GM23338 (cell line): ENCODE measurements at regions not wholly inside any gene's neighbourhood (a gene's known extent, or its start where the extent isn't known, plus 50 kb on each side); places are given as distances from the start of the nearest gene placed in this dataset.

Experiments used
- ATAC-seq: fragments of 200-7000 bp; cut with Tn5 transposase; 3 replicates; pipeline ENCODE4 v1.9.1; 2020
- DNase-seq: peaks from one replicate; pipeline ENCODE4 v3.0.0-alpha.2; 2015; ENCODE audit warnings: low spot score
- H2AFZ ChIP-seq: fragments of 200-600 bp; sonication (generic); 2 replicates; pipeline ENCODE4 v1.8.0; 2016; ENCODE audit warnings: antibody characterized with exemption, mild to moderate bottlenecking, moderate library complexity
- H3F3A ChIP-seq: fragments of 200-600 bp; sonication (generic); replicated peaks from 2 replicates; pipeline ENCODE4 v1.8.0; 2017; ENCODE audit warnings: antibody characterized with exemption, mixed run types, low read depth
- H3K27ac ChIP-seq: fragments of 200-600 bp; sonication (generic); 2 replicates; pipeline ENCODE4 v1.6.1; 2016; ENCODE audit warnings: low read depth
- H3K27me3 ChIP-seq: fragments of 200-600 bp; sonication (generic); 2 replicates; pipeline ENCODE4 v1.8.0; 2016; ENCODE audit warnings: mild to moderate bottlenecking, mixed run types, moderate library complexity; ENCODE audit not compliant: insufficient read depth
- H3K36me3 ChIP-seq: fragments of 200-600 bp; sonication (generic); 2 replicates; pipeline ENCODE4 v1.8.0; 2016; ENCODE audit warnings: mild to moderate bottlenecking; ENCODE audit not compliant: insufficient read depth
- H3K4me1 ChIP-seq: fragments of 200-600 bp; sonication (generic); 2 replicates; pipeline ENCODE4 v1.8.0; 2016; ENCODE audit warnings: mild to moderate bottlenecking, moderate library complexity; ENCODE audit not compliant: insufficient read depth
- H3K4me2 ChIP-seq: fragments of 200-600 bp; sonication (generic); 2 replicates; pipeline ENCODE4 v1.7.1; 2017; ENCODE audit warnings: mixed run types
- H3K4me3 ChIP-seq: fragments of 200-600 bp; sonication (generic); 2 replicates; pipeline ENCODE4 v1.6.1; 2016; ENCODE audit warnings: mixed run types
- H3K79me2 ChIP-seq: fragments of 200-600 bp; sonication (generic); replicated peaks from 2 replicates; pipeline ENCODE4 v1.8.0; 2017; ENCODE audit warnings: mild to moderate bottlenecking; ENCODE audit not compliant: insufficient read depth
- H3K9me2 ChIP-seq: fragments of 200-600 bp; sonication (generic); 2 replicates; pipeline ENCODE4 v1.8.0; 2017; ENCODE audit not compliant: insufficient read depth
- H4K20me1 ChIP-seq: fragments of 200-600 bp; sonication (generic); replicated peaks from 2 replicates; pipeline ENCODE4 v1.8.0; 2017; ENCODE audit warnings: mild to moderate bottlenecking; ENCODE audit not compliant: insufficient read depth
- H3K27ac Mint-ChIP-seq: 2 replicates; pipeline ENCODE4 v1.8.0; 2020; ENCODE audit warnings: inconsistent platforms, mild to moderate bottlenecking, moderate library complexity, mixed read lengths
- H3K27me3 Mint-ChIP-seq: 3 replicates; pipeline ENCODE4 v1.8.0; 2022; ENCODE audit warnings: low read depth, mild to moderate bottlenecking, moderate library complexity, mixed read lengths, inconsistent platforms; ENCODE audit not compliant: insufficient read depth, poor library complexity
- H3K36me3 Mint-ChIP-seq: 3 replicates; pipeline ENCODE4 v1.8.0; 2021; ENCODE audit warnings: low read depth, mild to moderate bottlenecking, inconsistent platforms, moderate library complexity, mixed read lengths
- H3K4me1 Mint-ChIP-seq: 3 replicates; pipeline ENCODE4 v1.8.0; 2020; ENCODE audit warnings: mild to moderate bottlenecking, inconsistent platforms, mixed read lengths
- H3K4me3 Mint-ChIP-seq: 3 replicates; pipeline ENCODE4 v1.8.0; 2021; ENCODE audit warnings: moderate library complexity, mild to moderate bottlenecking, inconsistent platforms, mixed read lengths
- H3K9me3 Mint-ChIP-seq: 3 replicates; pipeline ENCODE4 v1.8.0; 2020; ENCODE audit warnings: moderate library complexity, mild to moderate bottlenecking, inconsistent platforms, mixed read lengths
- EZH2 ChIP-seq: fragments of 200-600 bp; sonication (generic); IDR thresholded peaks from one replicate; pipeline ENCODE4 v1.8.0; 2017; ENCODE audit warnings: antibody characterized with exemption, mild to moderate bottlenecking, low read depth; ENCODE audit not compliant: unreplicated experiment
- JUNB ChIP-seq: IDR thresholded peaks from one replicate; pipeline ENCODE4 v1.6.1; 2016; ENCODE audit warnings: antibody characterized with exemption; ENCODE audit not compliant: unreplicated experiment
- NANOG ChIP-seq: IDR thresholded peaks from 2 replicates; pipeline ENCODE4 v1.6.1; 2016; ENCODE audit warnings: antibody characterized with exemption, borderline replicate concordance
- POLR2AphosphoS5 ChIP-seq: IDR thresholded peaks from 2 replicates; pipeline ENCODE4 v1.6.1; 2016; ENCODE audit warnings: antibody characterized with exemption, low read depth
- TF ChIP-seq, protein P1 (sequence below): fragments of 250-450 bp; sonication (Bioruptor Pico); IDR thresholded peaks from 2 replicates; pipeline ENCODE4 v1.5.0; 2020; ENCODE audit warnings: mild to moderate bottlenecking, moderate library complexity
- TF ChIP-seq, protein P2 (sequence below), 2 experiments: fragments of 200-600 bp in 1 of 2; sonication (generic) in 1 of 2; conservative IDR thresholded peaks; 2 replicates each; pipeline versions ENCODE4 v1.5.1 to v1.6.1; 2016 to 2017; ENCODE audit warnings: antibody characterized with exemption in 2 of 2, low read depth in 2 of 2, mild to moderate bottlenecking in 2 of 2, moderate library complexity in 1 of 2

DNA sequence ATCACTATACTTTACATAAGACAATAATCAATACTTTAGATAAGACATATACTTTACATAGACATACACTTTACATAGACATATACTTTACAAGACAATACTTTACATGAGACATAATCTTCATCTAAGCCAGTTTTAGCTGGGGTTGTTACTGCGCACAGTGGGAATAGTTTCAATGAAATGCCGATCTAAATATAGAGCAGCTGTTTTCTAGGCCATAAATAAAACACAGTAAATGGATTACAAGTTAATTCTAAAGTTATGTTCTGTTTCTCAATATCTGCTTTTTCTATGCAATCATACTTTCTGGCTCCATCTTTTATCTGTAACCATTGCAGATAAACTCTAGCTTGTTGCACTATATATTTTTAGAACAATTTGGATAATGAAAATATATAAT is 1470.6 kb upstream of the PABPC4L start (continued):
- TF ChIP-seq, protein P1, sequence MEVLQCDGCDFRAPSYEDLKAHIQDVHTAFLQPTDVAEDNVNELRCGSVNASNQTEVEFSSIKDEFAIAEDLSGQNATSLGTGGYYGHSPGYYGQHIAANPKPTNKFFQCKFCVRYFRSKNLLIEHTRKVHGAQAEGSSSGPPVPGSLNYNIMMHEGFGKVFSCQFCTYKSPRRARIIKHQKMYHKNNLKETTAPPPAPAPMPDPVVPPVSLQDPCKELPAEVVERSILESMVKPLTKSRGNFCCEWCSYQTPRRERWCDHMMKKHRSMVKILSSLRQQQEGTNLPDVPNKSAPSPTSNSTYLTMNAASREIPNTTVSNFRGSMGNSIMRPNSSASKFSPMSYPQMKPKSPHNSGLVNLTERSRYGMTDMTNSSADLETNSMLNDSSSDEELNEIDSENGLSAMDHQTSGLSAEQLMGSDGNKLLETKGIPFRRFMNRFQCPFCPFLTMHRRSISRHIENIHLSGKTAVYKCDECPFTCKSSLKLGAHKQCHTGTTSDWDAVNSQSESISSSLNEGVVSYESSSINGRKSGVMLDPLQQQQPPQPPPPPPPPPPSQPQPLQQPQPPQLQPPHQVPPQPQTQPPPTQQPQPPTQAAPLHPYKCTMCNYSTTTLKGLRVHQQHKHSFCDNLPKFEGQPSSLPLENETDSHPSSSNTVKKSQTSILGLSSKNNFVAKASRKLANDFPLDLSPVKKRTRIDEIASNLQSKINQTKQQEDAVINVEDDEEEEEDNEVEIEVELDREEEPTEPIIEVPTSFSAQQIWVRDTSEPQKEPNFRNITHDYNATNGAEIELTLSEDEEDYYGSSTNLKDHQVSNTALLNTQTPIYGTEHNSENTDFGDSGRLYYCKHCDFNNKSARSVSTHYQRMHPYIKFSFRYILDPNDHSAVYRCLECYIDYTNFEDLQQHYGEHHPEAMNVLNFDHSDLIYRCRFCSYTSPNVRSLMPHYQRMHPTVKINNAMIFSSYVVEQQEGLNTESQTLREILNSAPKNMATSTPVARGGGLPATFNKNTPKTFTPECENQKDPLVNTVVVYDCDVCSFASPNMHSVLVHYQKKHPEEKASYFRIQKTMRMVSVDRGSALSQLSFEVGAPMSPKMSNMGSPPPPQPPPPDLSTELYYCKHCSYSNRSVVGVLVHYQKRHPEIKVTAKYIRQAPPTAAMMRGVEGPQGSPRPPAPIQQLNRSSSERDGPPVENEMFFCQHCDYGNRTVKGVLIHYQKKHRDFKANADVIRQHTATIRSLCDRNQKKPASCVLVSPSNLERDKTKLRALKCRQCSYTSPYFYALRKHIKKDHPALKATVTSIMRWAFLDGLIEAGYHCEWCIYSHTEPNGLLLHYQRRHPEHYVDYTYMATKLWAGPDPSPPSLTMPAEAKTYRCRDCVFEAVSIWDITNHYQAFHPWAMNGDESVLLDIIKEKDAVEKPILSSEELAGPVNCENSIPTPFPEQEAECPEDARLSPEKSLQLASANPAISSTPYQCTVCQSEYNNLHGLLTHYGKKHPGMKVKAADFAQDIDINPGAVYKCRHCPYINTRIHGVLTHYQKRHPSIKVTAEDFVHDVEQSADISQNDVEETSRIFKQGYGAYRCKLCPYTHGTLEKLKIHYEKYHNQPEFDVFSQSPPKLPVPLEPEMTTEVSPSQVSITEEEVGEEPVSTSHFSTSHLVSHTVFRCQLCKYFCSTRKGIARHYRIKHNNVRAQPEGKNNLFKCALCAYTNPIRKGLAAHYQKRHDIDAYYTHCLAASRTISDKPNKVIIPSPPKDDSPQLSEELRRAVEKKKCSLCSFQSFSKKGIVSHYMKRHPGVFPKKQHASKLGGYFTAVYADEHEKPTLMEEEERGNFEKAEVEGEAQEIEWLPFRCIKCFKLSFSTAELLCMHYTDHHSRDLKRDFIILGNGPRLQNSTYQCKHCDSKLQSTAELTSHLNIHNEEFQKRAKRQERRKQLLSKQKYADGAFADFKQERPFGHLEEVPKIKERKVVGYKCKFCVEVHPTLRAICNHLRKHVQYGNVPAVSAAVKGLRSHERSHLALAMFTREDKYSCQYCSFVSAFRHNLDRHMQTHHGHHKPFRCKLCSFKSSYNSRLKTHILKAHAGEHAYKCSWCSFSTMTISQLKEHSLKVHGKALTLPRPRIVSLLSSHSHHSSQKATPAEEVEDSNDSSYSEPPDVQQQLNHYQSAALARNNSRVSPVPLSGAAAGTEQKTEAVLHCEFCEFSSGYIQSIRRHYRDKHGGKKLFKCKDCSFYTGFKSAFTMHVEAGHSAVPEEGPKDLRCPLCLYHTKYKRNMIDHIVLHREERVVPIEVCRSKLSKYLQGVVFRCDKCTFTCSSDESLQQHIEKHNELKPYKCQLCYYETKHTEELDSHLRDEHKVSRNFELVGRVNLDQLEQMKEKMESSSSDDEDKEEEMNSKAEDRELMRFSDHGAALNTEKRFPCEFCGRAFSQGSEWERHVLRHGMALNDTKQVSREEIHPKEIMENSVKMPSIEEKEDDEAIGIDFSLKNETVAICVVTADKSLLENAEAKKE (CRISPR knock-in tag): no peak
- no peak for TF ChIP-seq POLR2AphosphoS5
- no peak for TF ChIP-seq JUNB
- no peak for TF ChIP-seq NANOG
- no peak for TF ChIP-seq EZH2

DNA sequence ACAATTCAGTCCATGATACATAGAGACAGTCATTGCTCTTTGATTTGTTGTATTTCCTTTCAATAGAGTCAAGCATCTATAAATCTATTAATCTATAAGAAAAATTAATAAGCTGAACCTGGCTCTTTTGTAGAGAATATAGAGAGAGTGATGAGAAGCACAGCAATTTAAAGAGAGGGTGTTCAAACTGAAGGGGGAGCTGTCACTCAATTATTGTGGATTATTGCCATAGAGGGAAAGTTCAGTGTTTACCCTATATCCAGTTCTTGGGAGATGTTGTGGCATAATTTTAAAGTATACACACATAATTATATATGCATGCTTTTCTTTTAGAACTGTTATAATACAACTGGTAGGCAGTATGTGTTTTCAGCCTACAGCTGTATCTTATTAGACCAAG is 1469.0 kb upstream of the PABPC4L start:
- Mint-ChIP-seq H3K27me3 (no peaks in the 10 kb centered on the region), H3K4me3 (no peak overlapping the region), H3K9me3 (no peaks in the 10 kb centered on the region), H3K27ac (no peak overlapping the region), H3K36me3 (no peaks in the 10 kb centered on the region), H3K4me1 (no peaks in the 10 kb centered on the region)
- no peak for ATAC-seq
- Histone ChIP-seq H3K9me2 (no peaks in the 10 kb centered on the region), H3K79me2 (no peaks in the 10 kb centered on the region), H4K20me1 (no peaks in the 10 kb centered on the region), H2AFZ (no peak overlapping the region), H3K36me3 (no peaks in the 10 kb centered on the region), H3F3A (no peaks in the 10 kb centered on the region), H3K4me1 (no peaks in the 10 kb centered on the region), H3K4me3 (no peak overlapping the region), H3K27me3 (no peaks in the 10 kb centered on the region), H3K27ac (no peak overlapping the region), H3K4me2 (no peak overlapping the region)
- DNase-seq: no peak
- TF ChIP-seq, protein P1 (CRISPR knock-in tag): no peak
- TF ChIP-seq, protein P2, sequence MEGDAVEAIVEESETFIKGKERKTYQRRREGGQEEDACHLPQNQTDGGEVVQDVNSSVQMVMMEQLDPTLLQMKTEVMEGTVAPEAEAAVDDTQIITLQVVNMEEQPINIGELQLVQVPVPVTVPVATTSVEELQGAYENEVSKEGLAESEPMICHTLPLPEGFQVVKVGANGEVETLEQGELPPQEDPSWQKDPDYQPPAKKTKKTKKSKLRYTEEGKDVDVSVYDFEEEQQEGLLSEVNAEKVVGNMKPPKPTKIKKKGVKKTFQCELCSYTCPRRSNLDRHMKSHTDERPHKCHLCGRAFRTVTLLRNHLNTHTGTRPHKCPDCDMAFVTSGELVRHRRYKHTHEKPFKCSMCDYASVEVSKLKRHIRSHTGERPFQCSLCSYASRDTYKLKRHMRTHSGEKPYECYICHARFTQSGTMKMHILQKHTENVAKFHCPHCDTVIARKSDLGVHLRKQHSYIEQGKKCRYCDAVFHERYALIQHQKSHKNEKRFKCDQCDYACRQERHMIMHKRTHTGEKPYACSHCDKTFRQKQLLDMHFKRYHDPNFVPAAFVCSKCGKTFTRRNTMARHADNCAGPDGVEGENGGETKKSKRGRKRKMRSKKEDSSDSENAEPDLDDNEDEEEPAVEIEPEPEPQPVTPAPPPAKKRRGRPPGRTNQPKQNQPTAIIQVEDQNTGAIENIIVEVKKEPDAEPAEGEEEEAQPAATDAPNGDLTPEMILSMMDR (conservative IDR thresholded peaks at IDR 0.05; ENCODE audit: low read depth in 2 of 2): peak; percentile 31 to 45; a peak in 3 of 4 replicates
